Mucosa of gallbladder (tissue), 1 donor: ENCODE measurements at regions not wholly inside any gene's neighbourhood (a gene's known extent, or its start where the extent isn't known, plus 50 kb on each side); places are given as distances from the start of the nearest gene placed in this dataset.
A peak's percentile ranks its signal among the peaks of the same experiment; 100 is the strongest.
"Not testable (repeated sequence)": the region's sequence is repeated elsewhere in the genome, so short reads cannot be mapped to it uniquely, and the experiment has no call there.

Experiments used
- DNase-seq: peaks from one replicate; pipeline ENCODE4 v3.0.0-alpha.2; 2020; ENCODE audit warnings: low spot score
- donor health status: DM: no; HTN: no; CAD: no.

GRCh38 chr4:49227941-49228340, 241.9 kb downstream of the CWH43 start:
- not testable (repeated sequence) for DNase-seq

- not testable (repeated sequence) for DNase-seq
Measured at GRCh38 chr4:49229243-49229642, 243.2 kb downstream of the CWH43 start.

GRCh38 chr4:49229713-49230112, 243.6 kb downstream of the CWH43 start:
- DNase-seq = not testable (repeated sequence)

GRCh38 chr4:49233346-49233745, 247.3 kb downstream of the CWH43 start:
- DNase-seq = not testable (repeated sequence)

GRCh38 chr4:49233749-49234148, 247.7 kb downstream of the CWH43 start:
- DNase-seq = not testable (repeated sequence)

- DNase-seq = not testable (repeated sequence)
Measured at GRCh38 chr4:49234382-49234781, 248.3 kb downstream of the CWH43 start.

GRCh38 chr4:49235413-49236160, 249.5 kb downstream of the CWH43 start:
- not testable (repeated sequence) for DNase-seq

GRCh38 chr4:49236474-49236873, 250.4 kb downstream of the CWH43 start:
- not testable (repeated sequence) for DNase-seq

GRCh38 chr4:49241295-49241694, 255.2 kb downstream of the CWH43 start:
- DNase-seq = not testable (repeated sequence)

GRCh38 chr4:49262786-49263185, 276.7 kb downstream of the CWH43 start:
- DNase-seq = not testable (repeated sequence)

GRCh38 chr4:49270435-49270834, 284.4 kb downstream of the CWH43 start:
- not testable (repeated sequence) for DNase-seq

GRCh38 chr4:49270912-49271311, 284.8 kb downstream of the CWH43 start:
- DNase-seq = not testable (repeated sequence)

GRCh38 chr4:49285905-49286304, 299.8 kb downstream of the CWH43 start:
- DNase-seq = not testable (repeated sequence)

GRCh38 chr4:49286926-49287745, 301.1 kb downstream of the CWH43 start:
- peak; percentile 37 for DNase-seq

GRCh38 chr4:49287893-49288292, 301.8 kb downstream of the CWH43 start:
- peak; percentile 60 for DNase-seq

- DNase-seq = peak; percentile 48
Measured at GRCh38 chr4:49288796-49289195, 302.7 kb downstream of the CWH43 start.

- not testable (repeated sequence) for DNase-seq
Measured at GRCh38 chr4:49314815-49315214, 328.7 kb downstream of the CWH43 start.

- not testable (repeated sequence) for DNase-seq
Measured at GRCh38 chr4:49320725-49321410, 334.8 kb downstream of the CWH43 start.

- DNase-seq = not testable (repeated sequence)
Measured at GRCh38 chr4:49321511-49322300, 335.6 kb downstream of the CWH43 start.

- DNase-seq = not testable (repeated sequence)
Measured at GRCh38 chr4:49322610-49323572, 336.8 kb downstream of the CWH43 start.
